HG03575 (cell line): ENCODE measurements at regions not wholly inside any gene's neighbourhood (a gene's known extent, or its start where the extent isn't known, plus 50 kb on each side); places are given as distances from the start of the nearest gene placed in this dataset.
"Not testable (repeated sequence)": the region's sequence is repeated elsewhere in the genome, so short reads cannot be mapped to it uniquely, and the experiment has no call there.

Source experiments
- ATAC-seq: cut with Tn5 transposase; IDR thresholded peaks from one replicate; pipeline ENCODE4 v1.9.1; 2021; ENCODE audit not compliant: unreplicated experiment, insufficient number of reproducible peaks, low FRiP score; ENCODE audit errors: extremely low read depth

- no peak for ATAC-seq
Measured at GRCh38 chr13:63460462-63461090, 2044.9 kb upstream of the PCDH20 start.

GRCh38 chr13:63457186-63457585 lies 2041.5 kb upstream of the PCDH20 start:
- no peak for ATAC-seq

GRCh38 chr13:63455938-63456337 lies 2040.3 kb upstream of the PCDH20 start:
- no peak for ATAC-seq

- ATAC-seq, result no peak
Measured at GRCh38 chr13:63449550-63449949, 2033.9 kb upstream of the PCDH20 start.

GRCh38 chr13:63448692-63449091 lies 2033.0 kb upstream of the PCDH20 start:
- ATAC-seq, result no peak

GRCh38 chr13:63446329-63446728 lies 2030.7 kb upstream of the PCDH20 start:
- no peak for ATAC-seq

- not testable (repeated sequence) for ATAC-seq
Measured at GRCh38 chr13:63444225-63444624, 2028.6 kb upstream of the PCDH20 start.

- no peak for ATAC-seq
Measured at GRCh38 chr13:63438951-63439350, 2023.3 kb upstream of the PCDH20 start.

GRCh38 chr13:63436325-63436668 lies 2020.6 kb upstream of the PCDH20 start:
- ATAC-seq, result no peak

GRCh38 chr13:63435667-63436324 lies 2020.1 kb upstream of the PCDH20 start:
- ATAC-seq, result no peak

- ATAC-seq, result no peak
Measured at GRCh38 chr13:63433546-63434150, 2018.0 kb upstream of the PCDH20 start.

GRCh38 chr13:63427170-63427569 lies 2011.5 kb upstream of the PCDH20 start:
- ATAC-seq, result no peak

GRCh38 chr13:63425131-63425530 lies 2009.5 kb upstream of the PCDH20 start:
- no peak for ATAC-seq

- ATAC-seq, result no peak
Measured at GRCh38 chr13:63421123-63421522, 2005.5 kb upstream of the PCDH20 start.

GRCh38 chr13:63420685-63421084 lies 2005.0 kb upstream of the PCDH20 start:
- no peak for ATAC-seq

- ATAC-seq, result no peak
Measured at GRCh38 chr13:63414247-63414646, 1998.6 kb upstream of the PCDH20 start.

GRCh38 chr13:63409791-63410351 lies 1994.2 kb upstream of the PCDH20 start:
- ATAC-seq, result no peak

GRCh38 chr13:63408331-63409189 lies 1992.9 kb upstream of the PCDH20 start:
- no peak for ATAC-seq

GRCh38 chr13:63403733-63404132 lies 1988.1 kb upstream of the PCDH20 start:
- no peak for ATAC-seq
